AG09309 (cell line): ENCODE measurements at regions not wholly inside any gene's neighbourhood (a gene's known extent, or its start where the extent isn't known, plus 50 kb on each side); places are given as distances from the start of the nearest gene placed in this dataset.

ENCODE experiments used
- DNase-seq: peaks from one replicate; pipeline ENCODE4 v3.0.0-alpha.2; 2010; ENCODE audit warnings: low read depth
- H3K4me3 ChIP-seq: 2 replicates; pipeline ENCODE4 v1.5.1; 2011; ENCODE audit warnings: mild to moderate bottlenecking, low read depth, low read length, moderate library complexity; ENCODE audit not compliant: control insufficient read depth
- TF ChIP-seq, protein P1 (sequence below): IDR thresholded peaks from 2 replicates; pipeline ENCODE4 v1.5.1; 2011; ENCODE audit warnings: mild to moderate bottlenecking, low read depth, low read length, inconsistent platforms; ENCODE audit not compliant: insufficient read depth, control insufficient read depth; ENCODE audit errors: missing control alignments

DNA sequence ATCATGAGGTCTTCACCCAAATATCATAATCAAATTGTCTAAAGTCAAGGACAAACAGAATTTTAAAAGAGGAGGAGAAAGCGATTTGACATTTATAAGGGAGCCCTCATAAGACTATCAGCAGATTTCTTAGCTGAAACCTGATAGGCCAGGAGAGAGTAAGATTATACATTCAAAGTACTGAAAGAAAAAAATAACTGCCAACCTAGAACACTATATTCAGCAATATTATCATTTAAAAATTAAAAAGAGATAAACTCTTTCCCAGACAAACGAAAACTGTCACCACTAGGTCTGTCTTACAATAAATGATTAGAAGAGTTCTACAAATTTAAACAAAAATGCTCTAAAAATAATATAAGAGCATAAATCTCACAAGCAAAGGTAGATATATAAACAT lies 154.1 kb upstream of the TMEM106B start:
- TF ChIP-seq, protein P1, sequence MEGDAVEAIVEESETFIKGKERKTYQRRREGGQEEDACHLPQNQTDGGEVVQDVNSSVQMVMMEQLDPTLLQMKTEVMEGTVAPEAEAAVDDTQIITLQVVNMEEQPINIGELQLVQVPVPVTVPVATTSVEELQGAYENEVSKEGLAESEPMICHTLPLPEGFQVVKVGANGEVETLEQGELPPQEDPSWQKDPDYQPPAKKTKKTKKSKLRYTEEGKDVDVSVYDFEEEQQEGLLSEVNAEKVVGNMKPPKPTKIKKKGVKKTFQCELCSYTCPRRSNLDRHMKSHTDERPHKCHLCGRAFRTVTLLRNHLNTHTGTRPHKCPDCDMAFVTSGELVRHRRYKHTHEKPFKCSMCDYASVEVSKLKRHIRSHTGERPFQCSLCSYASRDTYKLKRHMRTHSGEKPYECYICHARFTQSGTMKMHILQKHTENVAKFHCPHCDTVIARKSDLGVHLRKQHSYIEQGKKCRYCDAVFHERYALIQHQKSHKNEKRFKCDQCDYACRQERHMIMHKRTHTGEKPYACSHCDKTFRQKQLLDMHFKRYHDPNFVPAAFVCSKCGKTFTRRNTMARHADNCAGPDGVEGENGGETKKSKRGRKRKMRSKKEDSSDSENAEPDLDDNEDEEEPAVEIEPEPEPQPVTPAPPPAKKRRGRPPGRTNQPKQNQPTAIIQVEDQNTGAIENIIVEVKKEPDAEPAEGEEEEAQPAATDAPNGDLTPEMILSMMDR = no peak
- no peak overlapping the region for H3K4me3 ChIP-seq
- no peak for DNase-seq

DNA sequence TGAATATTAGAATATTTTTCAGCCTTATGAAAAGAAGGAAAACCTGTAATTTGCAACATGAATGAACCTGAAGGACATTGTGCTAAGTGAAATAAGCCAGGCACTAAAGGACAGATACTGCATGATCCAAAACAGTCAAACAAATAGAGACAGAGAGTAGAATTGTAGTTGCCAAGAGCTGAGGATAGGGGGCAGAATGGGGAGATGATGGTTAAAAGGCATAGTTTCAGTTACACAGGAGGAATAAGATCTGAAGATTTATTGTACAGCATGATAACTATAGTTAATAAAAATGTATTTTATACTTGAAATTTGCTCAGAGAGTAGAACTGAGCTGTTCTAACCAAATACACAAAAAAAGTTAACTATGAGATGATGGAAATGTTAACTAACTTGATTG lies 149.0 kb upstream of the TMEM106B start:
- TF ChIP-seq, protein P1 = peak; percentile 28
- H3K4me3 ChIP-seq = no peak overlapping the region
- no peak for DNase-seq

DNA sequence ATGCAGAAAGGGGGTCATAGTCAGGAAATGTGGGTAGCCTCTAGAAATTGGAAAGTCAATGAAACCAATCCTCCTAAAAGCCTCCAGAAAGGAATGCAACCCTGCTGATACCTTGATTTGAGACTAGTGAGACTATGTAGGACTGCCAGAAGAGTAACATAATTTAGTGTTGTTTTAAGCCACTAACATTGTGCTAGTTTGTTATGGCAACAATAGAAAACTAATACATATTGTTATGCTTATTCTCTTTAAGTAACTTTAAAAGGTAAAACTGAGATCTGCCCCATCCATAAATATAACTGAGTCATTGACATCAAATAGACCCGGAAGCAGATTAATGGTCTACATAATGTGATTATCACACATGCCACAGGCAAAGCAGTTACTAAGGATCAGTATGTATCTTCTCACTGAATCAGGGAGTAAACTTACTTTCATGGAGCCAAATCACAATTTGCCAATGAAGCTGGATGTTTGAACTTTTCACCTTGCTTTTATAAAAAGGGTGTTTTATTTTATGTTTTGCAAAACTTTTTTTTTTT lies 146.4 kb upstream of the TMEM106B start:
- TF ChIP-seq, protein P1 = no peak
- DNase-seq = no peak
- H3K4me3 ChIP-seq = no peak overlapping the region

DNA sequence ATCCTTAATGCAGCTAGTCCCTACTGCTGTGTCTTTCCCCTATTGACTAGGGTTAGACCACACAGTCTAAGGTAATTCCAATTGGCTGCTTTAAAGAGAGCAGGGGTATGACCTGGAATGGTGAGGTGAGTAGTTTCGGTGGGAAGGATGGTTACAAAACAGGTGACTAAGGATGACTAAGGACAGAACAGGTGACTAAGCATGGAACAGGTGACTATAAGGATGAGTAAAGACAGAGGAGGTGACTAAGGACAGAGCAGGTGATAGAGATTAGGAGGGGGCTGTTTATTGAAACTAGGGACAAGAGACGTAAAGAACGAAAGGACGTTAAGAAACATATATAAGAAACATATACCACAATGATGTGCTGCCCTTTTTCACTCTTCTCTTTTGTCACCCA lies 145.1 kb upstream of the TMEM106B start:
- TF ChIP-seq, protein P1 = no peak
- no peak overlapping the region for H3K4me3 ChIP-seq
- DNase-seq = no peak

DNA sequence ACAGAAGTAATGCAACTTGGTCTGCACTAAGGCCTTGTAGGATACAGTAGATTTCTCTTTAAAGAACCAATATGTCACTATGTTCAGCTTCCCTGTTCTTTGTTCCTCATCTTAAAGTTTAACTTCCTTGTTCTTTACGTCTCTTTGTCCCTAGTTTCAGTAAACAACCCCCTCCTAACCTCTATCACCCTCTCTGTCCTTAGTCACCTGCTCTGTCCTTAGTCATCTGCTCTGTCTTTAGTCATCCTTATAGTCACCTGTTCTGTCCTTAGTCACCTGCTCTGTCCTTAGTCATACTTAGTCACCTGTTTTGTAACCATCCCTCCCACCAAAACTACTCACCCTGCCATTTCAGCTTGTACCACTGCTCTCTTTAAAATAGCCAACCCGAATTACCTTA lies 144.6 kb upstream of the TMEM106B start:
- TF ChIP-seq, protein P1 = no peak
- no peak for DNase-seq
- no peak overlapping the region for H3K4me3 ChIP-seq

DNA sequence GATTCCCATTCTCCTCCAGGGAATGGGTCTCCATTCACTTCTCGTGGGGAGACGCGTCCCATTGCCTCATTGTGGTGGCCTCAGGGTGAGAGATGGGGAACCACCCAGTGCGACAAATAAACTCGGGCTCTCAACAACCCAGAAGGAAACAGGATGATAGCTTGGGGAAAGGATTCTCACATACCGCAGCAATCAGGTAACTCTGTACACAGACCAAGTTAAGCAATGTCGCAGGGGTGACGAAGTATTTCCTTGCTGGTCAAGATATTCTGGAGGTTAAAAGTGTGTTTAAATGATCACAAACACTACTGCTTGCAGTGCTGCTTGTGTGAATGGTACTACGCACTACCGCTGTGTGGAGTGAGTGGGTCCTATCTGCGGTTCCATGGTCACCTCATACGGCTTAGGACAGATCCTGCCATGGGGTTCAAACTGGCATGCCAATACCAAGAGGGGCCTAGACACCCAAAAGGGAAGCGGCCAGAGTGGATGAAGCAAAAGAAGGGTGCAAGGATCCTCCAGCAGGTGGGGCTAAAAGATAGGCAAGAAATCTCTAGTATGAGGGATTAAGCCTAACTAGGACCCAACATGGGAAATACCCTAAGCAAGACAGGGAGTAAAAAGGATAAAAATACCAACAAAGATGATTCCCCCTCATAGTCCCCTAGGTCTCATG lies 143.8 kb upstream of the TMEM106B start:
- DNase-seq = peak; percentile 0
- TF ChIP-seq, protein P1 = peak; percentile 57
- H3K4me3 ChIP-seq = no peak overlapping the region
